SK-N-SH (cell line): ENCODE measurements at regions not wholly inside any gene's neighbourhood (a gene's known extent, or its start where the extent isn't known, plus 50 kb on each side); places are given as distances from the start of the nearest gene placed in this dataset.

ENCODE experiments used
- CTCF ChIA-PET: fragments of 300-600, 350-600 bp; formaldehyde crosslinking; extraction: SDS; loops from one replicate; lab custom pipeline; 2021; lab: Yijun Ruan, JAX
- POLR2A ChIA-PET: fragments of 350-600 bp; sonication (Branson Sonifier 250); formaldehyde crosslinking; extraction: SDS; loops from one replicate; lab custom pipeline; 2020; ENCODE audit warnings: antibody characterized with exemption, inconsistent platforms; lab: Yijun Ruan, JAX
- DNase-seq: peaks from one replicate; pipeline ENCODE4 v3.0.0; 2012
- H2AFZ ChIP-seq: fragments of 200-600 bp; sonication (generic); 2 replicates; pipeline ENCODE4 v1.8.1; 2016; ENCODE audit warnings: antibody characterized with exemption, mild to moderate bottlenecking, low read depth
- H3F3A ChIP-seq: fragments of 200-600 bp; sonication (generic); replicated peaks from 2 replicates; pipeline ENCODE3; 2016; ENCODE audit warnings: antibody characterized with exemption, mild to moderate bottlenecking; ENCODE audit not compliant: insufficient read depth
- H3K27ac ChIP-seq, 2 experiments: fragments of 200-500 bp in 1 of 2; fragments of 200-600 bp in 1 of 2; sonication (Bioruptor generic) in 1 of 2; sonication (generic), shearing (Covaris generic) in 1 of 2; 2 replicates each; pipeline versions ENCODE4 v1.5.1 to v1.6.1; 2014 to 2016; ENCODE audit warnings: low read depth in 2 of 2, inconsistent platforms in 1 of 2, low read length in 1 of 2, mild to moderate bottlenecking in 1 of 2, mixed read lengths in 1 of 2
- H3K27me3 ChIP-seq: fragments of 200-600 bp; sonication (generic), shearing (Covaris generic); 2 replicates; pipeline ENCODE4 v1.6.1; 2016; ENCODE audit warnings: mixed run types; ENCODE audit not compliant: insufficient read depth
- H3K36me3 ChIP-seq, 2 experiments: fragments of 200-500 bp in 1 of 2; fragments of 200-600 bp in 1 of 2; sonication (Bioruptor generic) in 1 of 2; sonication (generic) in 1 of 2; replicated peaks in 1 of 2; 2 replicates each; pipeline versions ENCODE3 to v1.5.1; 2014 to 2016; ENCODE audit warnings: low read length in 1 of 2, mild to moderate bottlenecking in 1 of 2; ENCODE audit not compliant: insufficient read depth in 2 of 2, control insufficient read depth in 1 of 2
- H3K4me1 ChIP-seq, 2 experiments: fragments of 200-500 bp in 1 of 2; fragments of 200-600 bp in 1 of 2; sonication (Bioruptor generic) in 1 of 2; sonication (generic), shearing (Covaris generic) in 1 of 2; 2 replicates each; pipeline versions ENCODE4 v1.5.1 to v1.6.1; 2014 to 2016; ENCODE audit warnings: low read depth in 1 of 2, low read length in 1 of 2, mixed run types in 1 of 2; ENCODE audit not compliant: insufficient read depth in 2 of 2, control insufficient read depth in 1 of 2
- H3K4me2 ChIP-seq: fragments of 200-600 bp; sonication (generic), shearing (Covaris generic); 2 replicates; pipeline ENCODE4 v1.6.1; 2017; ENCODE audit warnings: mixed run types
- H3K4me3 ChIP-seq, 2 experiments: fragments of 200-500 bp in 1 of 2; fragments of 200-600 bp in 1 of 2; sonication (Bioruptor generic) in 1 of 2; sonication (generic), shearing (Covaris generic) in 1 of 2; 2 replicates each; pipeline versions ENCODE4 v1.5.1 to v1.8.1; 2014 to 2016; ENCODE audit warnings: low read depth in 2 of 2, inconsistent platforms in 1 of 2, low read length in 1 of 2, mild to moderate bottlenecking in 1 of 2, mixed read lengths in 1 of 2, moderate library complexity in 1 of 2
- H3K79me2 ChIP-seq: fragments of 200-600 bp; sonication (generic); 2 replicates; pipeline ENCODE4 v1.8.1; 2017; ENCODE audit warnings: mild to moderate bottlenecking; ENCODE audit not compliant: insufficient read depth
- H3K9ac ChIP-seq: fragments of 200-600 bp; sonication (generic); 2 replicates; pipeline ENCODE4 v1.6.1; 2017; ENCODE audit warnings: mixed run types
- H3K9me2 ChIP-seq: fragments of 200-600 bp; sonication (generic); 2 replicates; pipeline ENCODE4 v1.6.1; 2017; ENCODE audit warnings: mixed run types
- H3K9me3 ChIP-seq: fragments of 200-600 bp; sonication (generic); 2 replicates; pipeline ENCODE4 v1.6.1; 2017; ENCODE audit warnings: mixed run types, mild to moderate bottlenecking, moderate library complexity
- H4K20me1 ChIP-seq: fragments of 200-600 bp; sonication (generic); 2 replicates; pipeline ENCODE4 v1.6.1; 2017; ENCODE audit warnings: mild to moderate bottlenecking, mixed run types; ENCODE audit not compliant: insufficient read depth
- EP300 ChIP-seq, 2 experiments: IDR thresholded peaks; 2 replicates each; pipeline versions ENCODE4 v1.4.0 to v1.6.1; 2012; ENCODE audit warnings: borderline replicate concordance in 1 of 2, low read depth in 1 of 2, low read length in 1 of 2
- EZH2phosphoT487 ChIP-seq: fragments of 200-600 bp; sonication (generic); IDR thresholded peaks from 2 replicates; pipeline ENCODE4 v1.6.1; 2017; ENCODE audit warnings: low read depth, mixed run types, mild to moderate bottlenecking, antibody characterized with exemption, moderate library complexity, borderline replicate concordance
- FOXJ3 ChIP-seq: sonication (generic); formaldehyde crosslinking; IDR thresholded peaks from 2 replicates; pipeline ENCODE4 v1.5.1; 2020; ENCODE audit warnings: mild to moderate bottlenecking, missing genetic modification reagents
- FOXM1 ChIP-seq: IDR thresholded peaks from 2 replicates; pipeline ENCODE4 v1.4.0; 2012; ENCODE audit warnings: low read depth, mild to moderate bottlenecking
- GATA2 ChIP-seq: sonication (generic); formaldehyde crosslinking; IDR thresholded peaks from 2 replicates; pipeline ENCODE4 v1.5.0; 2020; ENCODE audit warnings: mild to moderate bottlenecking, missing genetic modification reagents
- JUND ChIP-seq: IDR thresholded peaks from 2 replicates; pipeline ENCODE4 v1.4.0; 2012
- NRF1 ChIP-seq: IDR thresholded peaks from 2 replicates; pipeline ENCODE4 v1.6.1; 2012; ENCODE audit warnings: low read depth, mild to moderate bottlenecking, low read length
- RAD21 ChIP-seq: IDR thresholded peaks from 2 replicates; pipeline ENCODE4 v1.6.1; 2012; ENCODE audit warnings: mild to moderate bottlenecking, low read length
- RCOR1 ChIP-seq: fragments of 150-350 bp; IDR thresholded peaks from 2 replicates; pipeline ENCODE4 v1.6.1; 2017; ENCODE audit warnings: antibody characterized with exemption, low read length
- REST ChIP-seq: IDR thresholded peaks from 2 replicates; pipeline ENCODE4 v1.6.1; 2012; ENCODE audit warnings: mild to moderate bottlenecking, low read depth, low read length, moderate library complexity
- RXRA ChIP-seq: IDR thresholded peaks from 2 replicates; pipeline ENCODE4 v1.4.0; 2012; ENCODE audit warnings: low read depth, mild to moderate bottlenecking, borderline replicate concordance
- SMC3 ChIP-seq: IDR thresholded peaks from 2 replicates; pipeline ENCODE4 v1.6.1; 2012; ENCODE audit warnings: low read depth, low read length, improper control_type of control experiment
- TAF1 ChIP-seq: IDR thresholded peaks from 2 replicates; pipeline ENCODE4 v1.6.1; 2012; ENCODE audit warnings: low read depth, mild to moderate bottlenecking, low read length, moderate library complexity, borderline replicate concordance
- TEAD4 ChIP-seq: IDR thresholded peaks from 2 replicates; pipeline ENCODE4 v1.4.0; 2012; ENCODE audit warnings: mild to moderate bottlenecking, borderline replicate concordance; ENCODE audit not compliant: insufficient read depth
- YY1 ChIP-seq: IDR thresholded peaks from 2 replicates; pipeline ENCODE4 v1.4.0; 2012; ENCODE audit warnings: low read depth, mild to moderate bottlenecking
- whole genome bisulfite sequencing: methylation state at CpG from one replicate; pipeline ENCODE4 v1.1.6; 2017; ENCODE audit warnings: low lambda C conversion rate; 5-methylcytosine and 5-hydroxymethylcytosine counted together
- TF ChIP-seq, protein P1 (sequence below): IDR thresholded peaks from 2 replicates; pipeline ENCODE4 v1.4.0; 2012; ENCODE audit warnings: low read depth
- TF ChIP-seq, protein P2 (sequence below): IDR thresholded peaks from 2 replicates; pipeline ENCODE4 v1.4.0; 2012; ENCODE audit warnings: low read depth, borderline replicate concordance

DNA sequence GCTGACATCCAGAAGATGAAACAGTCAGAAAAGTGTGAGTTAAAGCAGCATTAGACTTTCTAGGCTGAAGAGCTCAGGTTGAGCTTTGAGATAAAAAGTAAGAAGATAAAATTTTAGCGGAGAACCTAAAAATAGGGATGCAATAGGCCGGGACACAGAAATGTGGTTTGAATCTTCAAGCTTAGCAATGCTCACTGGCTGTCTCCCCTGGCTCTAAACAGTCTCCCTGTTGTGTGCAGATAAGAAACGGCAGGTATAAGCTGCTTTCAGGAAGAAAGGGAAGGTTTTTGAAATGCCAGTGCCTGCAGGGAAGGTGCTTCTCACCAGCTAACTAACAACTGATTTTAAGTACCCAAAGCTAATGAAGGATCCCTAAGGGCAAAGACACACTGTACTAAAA, 718.7 kb upstream of the SGO1 start:
- no peaks in the 10 kb centered on the region for H4K20me1 ChIP-seq
- H3K9ac ChIP-seq: no peak overlapping the region
- no peak overlapping the region for H3K4me2 ChIP-seq
- H3K9me3 ChIP-seq: no peaks in the 10 kb centered on the region
- ChIA-PET POLR2A (interaction anchor here (0.6 kb wide), 1 partner anchor 119 kb away, joined by 5 read pairs; no protein-coding TSS in a partner anchor), CTCF (no interaction called here)
- H3K9me2 ChIP-seq: no peaks in the 10 kb centered on the region
- no peak for DNase-seq
- WGBS: 39% methylated on average over 3 of the region's 3 CpGs
- no peaks in the 10 kb centered on the region for H3K4me1 ChIP-seq
- no peak overlapping the region for H3K27ac ChIP-seq
- H3K36me3 ChIP-seq: no peaks in the 10 kb centered on the region
- H3K27me3 ChIP-seq: no peaks in the 10 kb centered on the region
- no peak overlapping the region for H2AFZ ChIP-seq
- no peaks in the 10 kb centered on the region for H3K79me2 ChIP-seq
- peaks cover 3% of the 10 kb centered on the region for H3F3A ChIP-seq
- H3K4me3 ChIP-seq: no peak overlapping the region
- TF ChIP-seq GATA2 (CRISPR knock-in tag) (no peak), TAF1 (no peak), FOXJ3 (CRISPR knock-in tag) (no peak), YY1 (no peak), EZH2phosphoT487 (no peak), RCOR1 (no peak), NRF1 (no peak), REST (no peak), RAD21 (no peak), FOXM1 (no peak), RXRA (no peak), JUND (no peak), SMC3 (no peak), EP300 (IDR thresholded peaks at IDR 0.05; ENCODE audit: borderline replicate concordance in 1 of 2, low read depth in 1 of 2, low read length in 1 of 2) (no peak), TEAD4 (no peak)
- TF ChIP-seq, protein P1, sequence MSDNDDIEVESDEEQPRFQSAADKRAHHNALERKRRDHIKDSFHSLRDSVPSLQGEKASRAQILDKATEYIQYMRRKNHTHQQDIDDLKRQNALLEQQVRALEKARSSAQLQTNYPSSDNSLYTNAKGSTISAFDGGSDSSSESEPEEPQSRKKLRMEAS: no peak
- TF ChIP-seq, protein P2, sequence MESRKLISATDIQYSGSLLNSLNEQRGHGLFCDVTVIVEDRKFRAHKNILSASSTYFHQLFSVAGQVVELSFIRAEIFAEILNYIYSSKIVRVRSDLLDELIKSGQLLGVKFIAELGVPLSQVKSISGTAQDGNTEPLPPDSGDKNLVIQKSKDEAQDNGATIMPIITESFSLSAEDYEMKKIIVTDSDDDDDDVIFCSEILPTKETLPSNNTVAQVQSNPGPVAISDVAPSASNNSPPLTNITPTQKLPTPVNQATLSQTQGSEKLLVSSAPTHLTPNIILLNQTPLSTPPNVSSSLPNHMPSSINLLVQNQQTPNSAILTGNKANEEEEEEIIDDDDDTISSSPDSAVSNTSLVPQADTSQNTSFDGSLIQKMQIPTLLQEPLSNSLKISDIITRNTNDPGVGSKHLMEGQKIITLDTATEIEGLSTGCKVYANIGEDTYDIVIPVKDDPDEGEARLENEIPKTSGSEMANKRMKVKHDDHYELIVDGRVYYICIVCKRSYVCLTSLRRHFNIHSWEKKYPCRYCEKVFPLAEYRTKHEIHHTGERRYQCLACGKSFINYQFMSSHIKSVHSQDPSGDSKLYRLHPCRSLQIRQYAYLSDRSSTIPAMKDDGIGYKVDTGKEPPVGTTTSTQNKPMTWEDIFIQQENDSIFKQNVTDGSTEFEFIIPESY: no peak
